HPDE6-E6E7 (cell line): ENCODE measurements at regions not wholly inside any gene's neighbourhood (a gene's known extent, or its start where the extent isn't known, plus 50 kb on each side); places are given as distances from the start of the nearest gene placed in this dataset.

Experiments
- DNase-seq: peaks from one replicate; pipeline ENCODE4 v3.0.0; 2011; ENCODE audit warnings: missing footprints; ENCODE audit errors: extremely low spot score

- DNase-seq = no peak
Observed at GRCh38 chr6:164563924-164564323, 745.5 kb downstream of the C6orf118 start.

DNA sequence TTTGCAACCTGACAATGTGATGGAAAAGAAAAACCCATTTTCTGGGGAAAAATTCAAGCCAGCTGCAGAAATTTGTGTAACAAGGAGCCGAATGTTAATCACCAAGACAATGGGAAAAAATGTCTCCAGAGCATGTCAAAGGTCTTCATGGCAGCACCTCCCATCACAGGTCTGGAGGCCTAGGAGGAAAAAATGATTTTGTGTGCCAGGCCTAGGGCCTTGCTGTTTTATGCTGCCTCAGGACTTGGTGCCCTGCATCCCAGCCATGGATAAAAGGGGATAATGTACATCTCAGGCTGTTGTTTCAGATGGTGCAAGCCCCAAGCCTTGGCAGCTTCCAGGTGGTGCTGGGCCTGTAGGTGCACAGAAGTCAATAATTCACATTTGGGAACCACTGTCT, 747.7 kb downstream of the C6orf118 start:
- no peak for DNase-seq

DNA sequence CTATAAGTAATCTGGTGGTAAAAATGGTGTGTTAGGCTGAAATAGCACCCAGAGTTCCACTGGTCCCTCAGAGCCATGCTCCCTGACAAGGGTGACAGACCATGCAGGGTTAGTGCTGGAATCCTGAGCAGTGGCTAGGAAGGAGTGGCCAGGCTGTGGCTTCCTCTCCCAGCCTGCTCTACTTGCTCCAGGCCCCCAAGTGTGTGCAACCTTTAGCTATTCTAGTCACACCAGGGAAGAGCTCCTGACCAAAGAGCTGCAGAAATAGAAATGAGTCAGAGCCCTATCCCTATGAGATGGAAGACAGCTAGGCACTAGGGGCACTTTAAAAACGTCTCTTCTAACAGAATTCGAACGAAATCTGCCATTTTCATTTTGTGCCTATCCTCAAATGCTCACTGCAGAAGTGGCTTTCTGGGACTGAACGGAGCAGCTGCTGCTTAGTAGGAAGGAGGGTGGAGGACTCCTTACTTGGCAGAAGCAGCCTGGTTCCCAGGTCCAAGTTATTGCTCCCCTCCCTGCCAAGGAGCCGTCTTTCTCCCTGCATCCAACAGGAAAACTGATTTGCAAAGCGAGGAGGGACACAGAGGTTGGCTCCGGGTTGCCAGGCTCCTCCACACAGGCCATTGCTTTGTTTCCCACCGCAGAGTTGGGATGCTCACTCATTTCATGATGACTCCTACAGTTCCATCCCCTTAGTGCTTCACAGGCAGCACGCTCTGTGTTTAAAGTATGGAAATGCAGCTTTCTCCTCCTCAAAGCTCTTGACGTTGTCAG, 754.5 kb downstream of the C6orf118 start:
- DNase-seq = no peak

GRCh38 chr6:164554226-164554625, 755.2 kb downstream of the C6orf118 start:
- DNase-seq = no peak

GRCh38 chr6:164551706-164552105, 757.7 kb downstream of the C6orf118 start:
- DNase-seq = no peak

DNA sequence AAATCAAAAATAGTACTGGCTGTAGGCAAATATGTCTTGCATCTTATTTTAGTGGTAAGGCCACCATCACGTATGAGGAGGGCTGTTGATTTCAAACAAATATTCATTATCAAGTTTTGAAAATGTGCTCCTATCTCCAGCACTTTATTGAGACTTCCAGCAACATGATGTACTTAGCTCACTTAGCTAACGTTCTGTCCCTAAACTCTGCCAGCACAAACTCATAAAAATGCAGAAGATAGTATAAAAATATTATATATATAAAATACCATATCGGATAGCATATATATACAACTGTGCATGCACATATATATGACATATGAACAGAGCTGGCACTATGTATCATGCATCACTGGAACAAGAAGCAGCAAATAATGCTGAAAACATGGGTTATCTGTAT, 762.3 kb downstream of the C6orf118 start:
- no peak for DNase-seq

GRCh38 chr6:164546263-164546662, 763.1 kb downstream of the C6orf118 start:
- DNase-seq = no peak

DNA sequence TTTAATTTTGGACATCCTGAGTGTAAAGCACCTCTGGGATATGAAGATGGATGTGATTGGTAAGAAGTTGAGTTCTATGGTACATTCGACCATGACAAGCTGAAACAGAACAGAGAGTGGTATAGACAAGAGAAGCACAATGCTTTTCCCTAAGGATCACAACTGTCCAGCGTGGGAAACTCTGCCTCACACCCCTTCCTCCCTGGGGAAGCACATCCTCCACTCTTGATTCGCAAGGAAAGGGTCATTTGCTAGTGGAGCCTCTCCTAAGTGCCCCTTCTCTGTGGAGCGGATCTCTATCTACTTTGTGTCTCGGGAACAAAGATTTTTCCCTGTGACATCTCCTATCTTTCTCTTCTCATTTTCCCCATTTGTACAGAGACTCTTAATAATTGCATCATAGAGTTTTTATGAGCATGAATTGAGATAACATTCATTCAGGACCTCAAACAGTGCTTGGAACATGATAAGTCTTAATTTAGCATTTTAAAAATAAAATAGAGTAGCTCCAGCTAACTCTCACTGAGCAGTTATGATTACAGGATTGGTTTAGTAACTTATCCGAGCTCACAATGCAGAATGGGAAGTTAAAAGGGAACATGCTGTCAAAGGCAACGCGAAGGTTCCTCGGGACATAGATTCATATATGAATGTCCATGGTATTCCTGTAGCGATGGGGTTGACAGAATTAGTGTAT, 775.2 kb downstream of the C6orf118 start:
- DNase-seq = no peak

GRCh38 chr6:164533045-164533362, 776.4 kb downstream of the C6orf118 start:
- DNase-seq = no peak

DNA sequence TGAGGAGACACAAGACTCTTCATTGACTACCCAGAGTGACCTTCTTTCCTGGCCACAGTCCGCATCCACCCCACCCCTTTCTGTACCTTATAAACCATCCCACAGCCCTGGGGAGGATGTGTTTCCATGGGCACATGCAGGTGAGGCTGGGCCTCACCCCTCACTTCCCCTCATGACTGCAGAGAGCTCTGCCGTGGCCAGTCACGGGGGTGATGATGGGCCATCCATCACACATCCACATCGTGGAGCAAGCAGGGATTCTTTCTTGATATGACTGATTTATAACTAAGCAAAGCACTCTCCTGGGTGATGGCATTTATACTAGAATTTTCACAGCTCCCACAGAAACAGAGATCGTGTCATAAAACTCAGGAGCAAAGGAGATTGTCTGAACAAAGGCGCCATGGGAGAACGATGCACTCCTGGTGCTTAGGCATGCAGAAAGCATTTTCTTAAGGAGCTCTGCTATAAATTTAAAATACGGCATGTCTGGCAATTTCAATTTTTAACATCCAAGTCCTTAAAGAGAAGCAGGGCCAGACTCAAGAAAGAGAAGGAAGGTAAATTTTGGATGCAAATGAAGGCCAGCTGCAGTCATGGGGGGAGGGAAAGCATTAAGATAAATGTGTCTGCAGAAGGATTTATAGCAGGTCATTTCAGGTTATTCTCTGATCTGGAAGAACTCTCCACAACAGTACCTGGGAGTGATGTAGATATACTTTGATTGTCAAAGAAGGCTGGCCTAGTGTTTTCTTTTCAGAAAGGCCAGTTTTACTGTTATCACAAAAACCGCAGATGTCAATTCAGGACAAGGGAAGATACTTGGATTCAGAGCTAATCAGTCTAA, 777.0 kb downstream of the C6orf118 start:
- DNase-seq = no peak

- DNase-seq = no peak
Observed at GRCh38 chr6:164531736-164532135, 777.7 kb downstream of the C6orf118 start.

DNA sequence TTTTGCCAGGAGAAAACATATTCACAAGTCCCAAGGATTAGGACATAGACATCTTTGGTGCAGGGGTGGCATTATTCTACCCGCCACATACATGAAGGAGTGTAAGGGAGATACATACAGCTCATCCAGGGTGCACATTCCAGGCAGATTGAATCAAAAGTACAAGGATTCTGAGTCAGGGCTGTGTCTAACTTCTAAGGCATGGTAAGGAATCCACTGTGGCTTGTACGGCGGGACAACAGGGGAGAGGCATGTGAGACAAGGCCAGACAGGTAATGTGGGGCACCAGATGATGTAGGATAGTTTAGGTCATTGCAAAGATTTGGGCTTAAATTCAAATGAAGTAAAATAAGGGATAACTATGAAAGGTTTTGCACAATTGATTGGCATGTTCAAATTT, 780.9 kb downstream of the C6orf118 start:
- DNase-seq = no peak

- no peak for DNase-seq
Observed at GRCh38 chr6:164523087-164523654, 786.2 kb downstream of the C6orf118 start.

- DNase-seq = no peak
Observed at GRCh38 chr6:164520916-164521315, 788.5 kb downstream of the C6orf118 start.

DNA sequence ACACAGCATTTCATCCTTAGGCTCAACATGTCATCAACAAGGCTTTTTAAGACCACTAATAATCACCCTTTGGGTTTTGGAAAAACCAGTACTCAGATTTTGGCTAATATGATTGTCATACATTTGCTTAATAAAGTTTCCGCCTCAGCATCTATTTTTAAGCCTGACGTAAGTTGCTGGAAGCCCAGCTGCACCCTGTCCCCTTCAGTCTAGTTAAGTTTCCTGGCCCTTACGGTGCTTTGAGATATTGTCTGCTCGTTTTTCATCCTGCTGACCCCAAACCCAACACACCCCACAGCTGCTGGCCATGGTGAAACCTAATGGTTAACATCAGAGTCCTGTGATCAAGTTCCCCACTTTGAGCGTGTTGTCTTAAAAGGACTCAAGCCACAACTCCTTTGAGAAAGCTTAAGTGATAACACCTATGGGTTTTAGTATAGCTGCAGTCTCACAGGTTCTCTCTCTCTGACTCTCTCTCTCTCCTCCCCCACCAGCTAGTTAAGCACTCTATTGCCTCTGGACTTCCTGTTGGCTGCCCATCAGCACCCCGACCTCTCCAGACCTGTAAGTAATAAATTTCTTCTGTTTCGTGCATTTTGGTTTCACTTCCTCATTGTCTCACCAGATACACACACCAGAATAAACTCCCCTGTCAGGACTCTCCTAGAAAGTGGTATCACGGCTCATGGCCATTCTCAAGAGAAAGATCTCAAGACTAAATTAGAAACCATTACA, 802.0 kb downstream of the C6orf118 start:
- DNase-seq = no peak

DNA sequence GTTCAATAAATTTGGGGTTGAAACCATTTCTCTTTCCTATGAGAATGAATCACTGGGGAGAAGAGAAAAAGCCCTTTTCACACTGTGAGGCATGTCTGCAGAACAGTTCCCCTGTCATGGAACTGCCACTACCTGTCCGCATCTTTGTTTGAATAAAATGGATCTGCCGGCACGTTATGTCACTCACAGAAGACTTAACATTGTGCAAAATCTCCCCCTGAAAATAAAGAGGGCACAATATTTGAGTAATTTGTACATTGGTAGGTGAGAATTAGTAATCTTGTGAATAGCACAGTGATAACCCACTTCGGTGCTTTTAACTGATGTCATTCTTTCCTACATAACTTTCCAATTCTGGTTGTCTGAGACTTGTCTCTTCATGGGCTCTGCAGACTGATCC, 804.0 kb downstream of the C6orf118 start:
- no peak for DNase-seq

GRCh38 chr6:164502833-164503232, 806.6 kb downstream of the C6orf118 start:
- DNase-seq = no peak

GRCh38 chr6:164495882-164496495, 813.4 kb downstream of the C6orf118 start:
- no peak for DNase-seq

- no peak for DNase-seq
Observed at GRCh38 chr6:164478426-164478825, 831.0 kb downstream of the C6orf118 start.

DNA sequence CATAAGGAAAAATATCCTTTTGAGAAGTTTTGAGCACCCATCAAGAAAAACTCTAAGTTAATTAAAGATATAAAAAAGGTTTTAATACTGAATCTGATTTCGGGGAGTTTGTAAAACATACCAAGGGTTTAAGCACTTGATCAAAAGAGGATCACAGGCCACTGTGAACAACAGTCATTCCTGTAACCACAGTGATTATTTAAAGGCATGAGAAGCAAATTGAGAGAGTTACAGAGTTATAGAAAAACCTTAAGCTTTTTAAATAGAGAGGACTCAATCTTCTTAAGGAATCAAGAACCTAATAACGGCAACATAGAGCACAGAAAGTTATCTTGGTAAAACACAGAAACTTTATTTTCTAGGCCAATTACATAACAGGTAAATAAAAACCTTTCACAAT, 831.6 kb downstream of the C6orf118 start:
- DNase-seq = no peak

- DNase-seq = no peak
Observed at GRCh38 chr6:164477101-164477500, 832.3 kb downstream of the C6orf118 start.
